MM.1S (cell line): ENCODE measurements at regions not wholly inside any gene's neighbourhood (a gene's known extent, or its start where the extent isn't known, plus 50 kb on each side); places are given as distances from the start of the nearest gene placed in this dataset.

Experiments
- DNase-seq: peaks from one replicate; pipeline ENCODE4 v3.0.0-alpha.2; 2015
- H2AFZ ChIP-seq: fragments of 300-600 bp; sonication (generic); 2 replicates; pipeline ENCODE4 v1.6.0; 2016; ENCODE audit warnings: antibody characterized with exemption, low read length
- H3F3A ChIP-seq: fragments of 300-600 bp; sonication (generic); 2 replicates; pipeline ENCODE4 v1.6.1; 2016; ENCODE audit warnings: mild to moderate bottlenecking, antibody characterized with exemption, low read length, moderate library complexity, mixed read lengths; ENCODE audit not compliant: insufficient read depth
- H3K27ac ChIP-seq: fragments of 300-600 bp; sonication (generic); 2 replicates; pipeline ENCODE4 v1.5.1; 2016; ENCODE audit warnings: mild to moderate bottlenecking, low read length
- H3K27me3 ChIP-seq: fragments of 300-600 bp; sonication (generic); replicated peaks from 2 replicates; pipeline ENCODE4 v1.6.0; 2016; ENCODE audit warnings: low read length; ENCODE audit not compliant: insufficient read depth
- H3K36me3 ChIP-seq: fragments of 300-600 bp; sonication (generic); replicated peaks from 2 replicates; pipeline ENCODE4 v1.6.1; 2016; ENCODE audit warnings: mild to moderate bottlenecking, low read length, mixed read lengths; ENCODE audit not compliant: insufficient read depth
- H3K4me1 ChIP-seq: fragments of 300-600 bp; sonication (generic); 2 replicates; pipeline ENCODE4 v1.6.1; 2016; ENCODE audit warnings: low read length, mixed read lengths
- H3K4me2 ChIP-seq: fragments of 300-600 bp; sonication (generic); 2 replicates; pipeline ENCODE4 v1.6.0; 2016; ENCODE audit warnings: low read depth, low read length
- H3K4me3 ChIP-seq: fragments of 300-600 bp; sonication (generic); 2 replicates; pipeline ENCODE4 v1.5.1; 2016; ENCODE audit warnings: low read length, mixed read lengths
- H3K79me2 ChIP-seq: fragments of 300-600 bp; sonication (generic); 2 replicates; pipeline ENCODE4 v1.6.1; 2016; ENCODE audit warnings: mixed run types, low read length, mixed read lengths
- H3K9ac ChIP-seq: fragments of 300-600 bp; sonication (generic); 2 replicates; pipeline ENCODE4 v1.6.1; 2016; ENCODE audit warnings: low read length, mixed read lengths
- H3K9me2 ChIP-seq: fragments of 300-600 bp; sonication (generic); replicated peaks from 2 replicates; pipeline ENCODE4 v1.6.1; 2016; ENCODE audit warnings: mild to moderate bottlenecking, low read length, mixed read lengths; ENCODE audit not compliant: insufficient read depth
- H3K9me3 ChIP-seq: fragments of 300-600 bp; sonication (generic); replicated peaks from 2 replicates; pipeline ENCODE4 v1.6.1; 2016; ENCODE audit warnings: mild to moderate bottlenecking, low read length, mixed read lengths; ENCODE audit not compliant: insufficient read depth
- H4K20me1 ChIP-seq: fragments of 300-600 bp; sonication (generic); 2 replicates; pipeline ENCODE4 v1.6.1; 2016; ENCODE audit warnings: mild to moderate bottlenecking, low read length, moderate library complexity, mixed read lengths; ENCODE audit not compliant: insufficient read depth
- EZH2 ChIP-seq: fragments of 300-600 bp; sonication (generic); optimal IDR thresholded peaks from 2 replicates; pipeline ENCODE3; 2017; ENCODE audit warnings: low read depth, mild to moderate bottlenecking, antibody characterized with exemption, low read length, mixed read lengths
- EZH2phosphoT487 ChIP-seq: fragments of 300-600 bp; sonication (generic); IDR thresholded peaks from 2 replicates; pipeline ENCODE4 v1.6.1; 2018; ENCODE audit warnings: antibody characterized with exemption, low read length
- TF ChIP-seq, protein P1 (sequence below): fragments of 300-600 bp; sonication (generic); IDR thresholded peaks from 2 replicates; pipeline ENCODE4 v1.5.1; 2016; ENCODE audit warnings: antibody characterized with exemption, low read length, mixed read lengths

DNA sequence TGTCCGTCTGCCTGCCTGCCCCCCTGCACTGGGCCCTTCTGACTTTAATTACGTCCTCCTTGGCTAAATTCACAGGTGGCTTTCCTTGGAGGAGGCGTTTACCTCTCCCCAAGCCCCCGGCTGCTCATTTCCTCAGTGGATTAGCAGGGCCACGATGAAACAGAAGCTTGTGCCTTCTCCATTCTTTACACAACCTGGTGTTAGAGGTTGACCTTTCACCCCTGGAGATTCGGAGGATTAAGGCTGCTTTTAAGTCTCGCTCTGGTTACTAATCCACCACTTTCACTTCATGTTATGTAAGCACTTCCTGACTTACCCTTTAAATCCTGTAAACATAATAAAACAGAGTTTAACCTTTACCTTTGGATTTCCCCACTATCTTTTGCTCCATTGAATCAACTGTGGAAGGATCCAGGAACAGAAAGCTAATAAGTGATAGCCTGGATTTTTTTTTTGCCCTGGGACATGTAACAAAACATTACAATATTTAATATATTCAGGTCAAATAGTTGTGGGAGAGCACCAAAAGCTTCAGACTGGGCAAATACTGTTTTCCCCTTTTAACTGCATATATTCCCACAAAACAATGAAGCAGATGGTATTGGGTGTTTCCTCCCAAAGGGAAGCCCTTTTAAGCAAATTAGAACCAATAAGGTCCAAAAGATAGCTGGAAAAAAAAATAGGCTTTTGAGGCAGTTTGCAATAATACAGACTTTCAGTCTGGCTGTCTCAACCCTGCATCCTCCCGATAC lies 370.2 kb downstream of the EN1 start:
- no peaks in the 10 kb centered on the region for H3K36me3 ChIP-seq
- DNase-seq, result no peak
- no peaks in the 10 kb centered on the region for H4K20me1 ChIP-seq
- H3F3A ChIP-seq, result no peaks in the 10 kb centered on the region
- H3K9me2 ChIP-seq, result no peaks in the 10 kb centered on the region
- no peaks in the 10 kb centered on the region for H3K27me3 ChIP-seq
- H3K79me2 ChIP-seq, result no peaks in the 10 kb centered on the region
- H3K9me3 ChIP-seq, result no peaks in the 10 kb centered on the region
- no peak overlapping the region for H2AFZ ChIP-seq
- H3K4me3 ChIP-seq, result no peak overlapping the region
- no peak for TF ChIP-seq EZH2phosphoT487
- TF ChIP-seq EZH2, result no peak
- TF ChIP-seq, protein P1, sequence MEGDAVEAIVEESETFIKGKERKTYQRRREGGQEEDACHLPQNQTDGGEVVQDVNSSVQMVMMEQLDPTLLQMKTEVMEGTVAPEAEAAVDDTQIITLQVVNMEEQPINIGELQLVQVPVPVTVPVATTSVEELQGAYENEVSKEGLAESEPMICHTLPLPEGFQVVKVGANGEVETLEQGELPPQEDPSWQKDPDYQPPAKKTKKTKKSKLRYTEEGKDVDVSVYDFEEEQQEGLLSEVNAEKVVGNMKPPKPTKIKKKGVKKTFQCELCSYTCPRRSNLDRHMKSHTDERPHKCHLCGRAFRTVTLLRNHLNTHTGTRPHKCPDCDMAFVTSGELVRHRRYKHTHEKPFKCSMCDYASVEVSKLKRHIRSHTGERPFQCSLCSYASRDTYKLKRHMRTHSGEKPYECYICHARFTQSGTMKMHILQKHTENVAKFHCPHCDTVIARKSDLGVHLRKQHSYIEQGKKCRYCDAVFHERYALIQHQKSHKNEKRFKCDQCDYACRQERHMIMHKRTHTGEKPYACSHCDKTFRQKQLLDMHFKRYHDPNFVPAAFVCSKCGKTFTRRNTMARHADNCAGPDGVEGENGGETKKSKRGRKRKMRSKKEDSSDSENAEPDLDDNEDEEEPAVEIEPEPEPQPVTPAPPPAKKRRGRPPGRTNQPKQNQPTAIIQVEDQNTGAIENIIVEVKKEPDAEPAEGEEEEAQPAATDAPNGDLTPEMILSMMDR, result no peak
- no peak overlapping the region for H3K4me2 ChIP-seq
- H3K9ac ChIP-seq, result no peak overlapping the region
- H3K4me1 ChIP-seq, result no peaks in the 10 kb centered on the region
- no peak overlapping the region for H3K27ac ChIP-seq

DNA sequence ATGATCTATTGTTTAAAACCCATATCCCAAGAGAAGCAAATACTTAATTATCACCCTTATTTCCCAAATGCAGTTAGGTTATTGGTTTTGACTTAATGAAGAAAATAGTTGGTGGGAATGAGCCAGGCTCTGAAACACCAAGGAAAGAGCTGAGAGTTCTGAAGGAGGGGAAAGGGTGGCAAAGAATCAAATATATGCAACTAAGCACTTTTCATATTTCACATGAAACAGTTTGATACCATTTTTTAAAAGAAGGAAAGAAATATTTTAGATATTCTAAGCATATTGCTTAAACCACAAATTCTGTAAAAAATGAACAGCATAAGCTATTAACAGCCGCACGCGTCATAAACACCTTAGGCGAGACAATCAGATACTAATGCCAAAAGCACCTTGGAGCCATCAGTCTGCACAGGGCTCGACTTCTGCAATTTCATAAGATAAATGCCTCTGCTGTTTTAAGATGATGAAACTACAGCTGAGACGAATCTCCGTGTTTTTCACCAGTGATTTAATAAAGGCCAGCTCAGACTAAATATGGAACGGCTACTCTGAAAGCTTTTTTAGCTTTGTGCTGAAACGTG lies 371.7 kb downstream of the EN1 start:
- Histone ChIP-seq H3K9me2 (no peaks in the 10 kb centered on the region), H3F3A (no peaks in the 10 kb centered on the region), H3K9me3 (no peaks in the 10 kb centered on the region), H3K79me2 (no peaks in the 10 kb centered on the region), H3K27me3 (no peaks in the 10 kb centered on the region), H2AFZ (no peak overlapping the region), H3K27ac (no peak overlapping the region), H3K4me3 (no peak overlapping the region), H3K4me1 (no peaks in the 10 kb centered on the region), H3K9ac (no peak overlapping the region), H3K4me2 (no peak overlapping the region), H3K36me3 (no peaks in the 10 kb centered on the region), H4K20me1 (no peaks in the 10 kb centered on the region)
- DNase-seq, result no peak
- TF ChIP-seq, protein P1, result no peak
- no peak for TF ChIP-seq EZH2
- TF ChIP-seq EZH2phosphoT487, result no peak

DNA sequence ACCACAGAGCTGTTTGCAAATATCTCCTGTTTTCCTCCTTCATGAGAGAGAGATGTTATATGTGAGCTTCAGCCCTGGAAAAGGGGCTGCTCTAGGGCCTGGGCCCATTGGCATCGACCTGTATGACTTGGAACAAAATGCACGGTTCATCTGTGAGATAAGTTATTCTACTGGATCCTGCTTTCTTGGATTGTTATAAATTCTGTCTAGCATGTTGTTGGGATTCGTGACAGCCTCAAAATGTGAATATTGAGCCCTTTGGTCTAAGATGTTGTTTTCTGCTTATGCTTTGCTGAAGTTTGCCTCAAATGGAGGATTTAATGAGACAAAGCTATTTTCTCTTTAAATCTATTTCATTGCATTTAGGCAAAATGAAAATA lies 372.9 kb downstream of the EN1 start:
- no peaks in the 10 kb centered on the region for H3K9me2 ChIP-seq
- H3K36me3 ChIP-seq, result no peaks in the 10 kb centered on the region
- no peaks in the 10 kb centered on the region for H3K79me2 ChIP-seq
- DNase-seq, result no peak
- H3K27ac ChIP-seq, result no peak overlapping the region
- H3F3A ChIP-seq, result no peaks in the 10 kb centered on the region
- no peaks in the 10 kb centered on the region for H3K4me1 ChIP-seq
- H3K4me3 ChIP-seq, result no peak overlapping the region
- no peak overlapping the region for H2AFZ ChIP-seq
- H3K9ac ChIP-seq, result no peak overlapping the region
- H3K27me3 ChIP-seq, result no peaks in the 10 kb centered on the region
- no peak overlapping the region for H3K4me2 ChIP-seq
- no peaks in the 10 kb centered on the region for H4K20me1 ChIP-seq
- TF ChIP-seq, protein P1, result no peak
- H3K9me3 ChIP-seq, result no peaks in the 10 kb centered on the region
